Right renal cortex interstitium (tissue), 3 donors: ENCODE measurements at regions not wholly inside any gene's neighbourhood (a gene's known extent, or its start where the extent isn't known, plus 50 kb on each side); places are given as distances from the start of the nearest gene placed in this dataset.

Source experiments
- DNase-seq, 3 donors: peaks; one replicate each; pipeline ENCODE4 v3.0.0-alpha.2; 2013; ENCODE audit warnings: low read depth in 3 of 3, low spot score in 2 of 3

- DNase-seq = no peak
These were observed 58.6 kb upstream of the NTPCR start for GRCh38 chr1:232891656-232892317.

GRCh38 chr1:232893481-232894313 lies 56.7 kb upstream of the NTPCR start:
- DNase-seq = no peak

- no peak for DNase-seq
These were observed 56.0 kb upstream of the NTPCR start for GRCh38 chr1:232894436-232894835.

- DNase-seq = no peak
These were observed 52.4 kb upstream of the NTPCR start for GRCh38 chr1:232897949-232898465.

GRCh38 chr1:232899268-232899667 lies 51.1 kb upstream of the NTPCR start:
- no peak for DNase-seq

GRCh38 chr1:232899839-232900238 lies 50.6 kb upstream of the NTPCR start:
- DNase-seq = no peak
